Thymus (tissue), 11 donors: ENCODE measurements at regions not wholly inside any gene's neighbourhood (a gene's known extent, or its start where the extent isn't known, plus 50 kb on each side); places are given as distances from the start of the nearest gene placed in this dataset.

Source experiments
- DNase-seq, 9 donors: peaks; one replicate each; pipeline ENCODE4 v3.0.0-alpha.2; 2013; ENCODE audit warnings: low spot score in 9 of 9, low read depth in 6 of 9, missing footprints in 1 of 9
- H3K27ac ChIP-seq, 2 donors: one replicate each; pipeline ENCODE4 v1.5.1; 2013; ENCODE audit warnings: control low read depth in 1 of 2, low read depth in 1 of 2, low read length in 1 of 2, mild to moderate bottlenecking in 1 of 2, moderate library complexity in 1 of 2
- H3K27me3 ChIP-seq, 2 donors: one replicate each; pipeline ENCODE4 v1.5.1; 2013; ENCODE audit warnings: low read length in 1 of 2; ENCODE audit not compliant: control insufficient read depth in 2 of 2, insufficient read depth in 1 of 2
- H3K36me3 ChIP-seq, 2 donors: one replicate each; pipeline ENCODE4 v1.5.1; 2013; ENCODE audit warnings: low read length in 1 of 2, mild to moderate bottlenecking in 1 of 2, moderate library complexity in 1 of 2; ENCODE audit not compliant: control insufficient read depth in 2 of 2, insufficient read depth in 2 of 2
- H3K4me1 ChIP-seq, 2 donors: one replicate each; pipeline ENCODE4 v1.5.1; 2013; ENCODE audit warnings: low read length in 2 of 2; ENCODE audit not compliant: control insufficient read depth in 2 of 2, insufficient read depth in 2 of 2
- H3K4me3 ChIP-seq, 2 donors: one replicate each; pipeline ENCODE4 v1.5.1; 2013; ENCODE audit warnings: low read length in 2 of 2, control low read depth in 1 of 2, mild to moderate bottlenecking in 1 of 2
- H3K9me3 ChIP-seq, 2 donors: one replicate each; pipeline ENCODE4 v1.5.1; 2013; ENCODE audit warnings: low read length in 1 of 2, mild to moderate bottlenecking in 1 of 2; ENCODE audit not compliant: control insufficient read depth in 2 of 2, insufficient read depth in 1 of 2
- WGBS: extraction: QIAGEN DNeasy Blood & Tissue Kit; methylation state at CpG from one replicate; pipeline ENCODE4 v1.1.7; 2013; 5-methylcytosine and 5-hydroxymethylcytosine counted together
- donor health status: healthy.

DNA sequence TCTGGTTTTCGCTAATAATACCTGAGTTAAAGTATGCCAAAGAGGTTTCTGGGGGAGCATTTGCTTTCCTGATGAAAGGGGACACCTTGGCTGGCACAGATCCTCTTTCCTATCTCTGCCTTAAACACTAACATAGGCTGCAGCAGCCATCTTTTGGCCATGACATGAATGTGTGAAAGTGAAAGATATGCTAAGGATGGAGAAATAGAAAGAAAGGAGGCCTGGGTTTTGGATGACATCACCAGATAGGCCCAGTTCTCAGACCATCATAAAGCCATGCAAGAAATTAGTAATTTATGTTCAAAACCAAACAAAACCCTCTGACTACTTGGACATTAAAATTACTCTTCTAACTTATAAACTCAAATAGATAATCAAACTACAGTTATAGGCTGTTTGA, 279.7 kb downstream of the COG6 start:
- no peaks in the 10 kb centered on the region for H3K36me3 ChIP-seq
- H3K4me1 ChIP-seq = no peaks in the 10 kb centered on the region
- 96% methylated on average over 1 of the region's 1 CpG for WGBS
- no peak overlapping the region for H3K4me3 ChIP-seq
- H3K27ac ChIP-seq = no peak overlapping the region
- H3K9me3 ChIP-seq = no peaks in the 10 kb centered on the region
- H3K27me3 ChIP-seq = no peaks in the 10 kb centered on the region
- DNase-seq = no peak

DNA sequence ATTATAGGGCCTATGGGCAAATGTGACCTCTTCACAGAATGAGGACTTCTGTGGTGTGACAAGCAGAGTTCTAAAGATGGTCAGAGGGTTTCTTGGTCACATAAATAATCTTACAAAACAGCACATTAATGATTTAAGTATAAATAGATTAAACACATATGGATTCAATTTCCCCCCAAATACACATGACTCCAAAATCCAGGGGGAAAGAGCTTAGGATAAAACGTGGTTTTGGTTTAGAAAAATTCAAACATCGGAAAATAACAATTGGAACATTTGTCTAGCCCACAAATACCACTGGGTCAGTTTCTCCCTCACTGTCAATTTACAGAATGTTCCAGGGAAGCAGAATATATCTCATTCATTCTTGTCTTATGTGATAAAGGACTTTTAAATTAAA, 283.1 kb downstream of the COG6 start:
- Histone ChIP-seq H3K9me3 (no peaks in the 10 kb centered on the region), H3K36me3 (no peaks in the 10 kb centered on the region), H3K27me3 (no peaks in the 10 kb centered on the region), H3K4me3 (no peak overlapping the region), H3K27ac (no peak overlapping the region), H3K4me1 (no peaks in the 10 kb centered on the region)
- DNase-seq = no peak
- 92% methylated on average over 2 of the region's 2 CpGs for WGBS

DNA sequence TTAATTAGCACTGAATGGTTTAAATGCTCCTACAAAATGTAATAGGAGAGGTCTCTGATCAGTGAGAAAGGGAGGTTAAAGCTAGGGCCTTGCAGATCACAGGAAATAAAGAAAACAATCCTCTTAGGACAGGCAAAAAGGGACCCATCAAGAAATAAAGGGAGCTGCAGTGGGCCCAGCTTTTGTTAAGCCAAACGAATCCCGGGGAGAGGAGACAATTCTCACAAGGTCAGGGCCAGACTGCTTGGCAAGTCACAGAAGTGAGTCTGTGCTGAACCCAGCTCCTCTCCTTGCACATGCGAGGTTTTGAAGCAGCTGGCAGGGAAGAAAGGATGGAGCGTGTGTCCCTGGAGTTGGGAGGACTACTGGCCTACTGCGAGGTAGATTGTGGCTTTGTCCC, 285.8 kb downstream of the COG6 start:
- H3K27ac ChIP-seq = no peak overlapping the region
- 95% methylated on average over 5 of the region's 5 CpGs for WGBS

DNA sequence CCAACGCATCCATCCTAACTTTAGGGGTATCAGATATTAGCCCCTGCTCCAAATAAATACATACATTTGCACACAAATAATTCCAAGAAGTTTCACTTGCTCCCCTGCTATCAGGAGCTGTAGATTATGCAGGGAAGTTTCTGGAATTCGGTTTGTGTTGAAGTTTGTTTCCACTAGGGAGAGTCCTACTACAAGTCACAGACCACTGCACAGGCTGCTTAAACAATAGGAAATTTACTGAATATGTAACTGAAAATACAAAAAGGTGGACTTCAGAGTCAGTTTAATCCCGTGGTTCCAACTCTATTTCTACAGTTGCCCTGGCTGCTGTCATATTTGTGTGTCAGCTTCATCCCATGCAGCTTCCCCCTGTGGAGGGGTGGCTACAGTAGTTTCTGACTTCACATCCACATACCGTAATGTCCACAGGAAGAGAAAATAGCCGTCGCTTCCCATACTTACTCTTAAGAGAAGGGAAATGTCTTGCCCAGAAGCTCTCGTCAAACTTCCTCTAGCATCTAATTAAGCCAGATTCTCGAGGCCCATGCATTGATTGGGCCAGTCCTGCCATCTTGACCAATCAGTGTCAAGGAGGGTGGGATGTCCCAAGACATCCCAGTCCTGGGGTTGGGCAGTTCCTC, 286.6 kb downstream of the COG6 start:
- Histone ChIP-seq H3K9me3 (no peaks in the 10 kb centered on the region), H3K36me3 (no peaks in the 10 kb centered on the region), H3K4me1 (no peaks in the 10 kb centered on the region), H3K27me3 (no peaks in the 10 kb centered on the region), H3K27ac (no peak overlapping the region), H3K4me3 (no peak overlapping the region)
- no peak for DNase-seq
- WGBS = 89% methylated on average over 8 of the region's 8 CpGs

More for the DNA sequence above, 285.8 kb downstream of the COG6 start:
- no peaks in the 10 kb centered on the region for H3K9me3 ChIP-seq
- no peak for DNase-seq
- H3K27me3 ChIP-seq = no peaks in the 10 kb centered on the region
- no peak overlapping the region for H3K4me3 ChIP-seq
- H3K4me1 ChIP-seq = no peaks in the 10 kb centered on the region
- no peaks in the 10 kb centered on the region for H3K36me3 ChIP-seq

DNA sequence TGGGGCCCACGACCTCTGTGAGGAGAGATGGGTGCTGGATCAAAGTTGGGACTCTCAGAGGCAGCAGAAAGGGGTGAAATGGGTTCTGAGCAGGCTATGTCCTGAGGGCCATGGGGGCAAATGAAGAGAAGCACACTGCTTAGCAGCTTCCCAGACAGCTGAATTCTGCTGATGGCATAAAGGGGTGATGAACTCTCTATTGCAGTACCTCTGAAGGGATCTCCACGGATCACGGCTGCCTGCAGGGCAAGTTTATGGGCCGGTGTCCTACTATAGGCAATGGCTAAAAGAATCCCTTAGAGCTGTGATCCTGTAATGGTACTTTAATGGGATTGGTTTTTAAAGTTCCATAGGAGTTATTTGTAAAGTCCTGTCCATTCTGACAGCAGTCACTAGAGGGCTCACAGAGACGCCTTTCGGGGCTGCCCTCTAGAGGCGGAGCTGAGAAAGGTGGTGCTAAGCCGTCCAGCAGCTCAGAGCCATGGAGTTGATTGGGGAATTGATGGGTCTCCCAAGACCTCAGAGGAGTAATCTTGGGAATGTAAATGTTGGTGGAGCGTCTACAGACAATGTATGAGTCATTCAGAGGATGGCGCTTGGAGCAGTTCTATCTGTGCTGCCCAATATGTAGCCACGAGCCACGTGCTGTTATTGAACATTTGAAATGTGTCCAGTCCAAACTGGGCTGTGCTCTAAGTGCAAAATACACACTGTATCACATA, 287.3 kb downstream of the COG6 start:
- Histone ChIP-seq H3K36me3 (no peaks in the 10 kb centered on the region), H3K27me3 (no peaks in the 10 kb centered on the region), H3K4me1 (no peaks in the 10 kb centered on the region), H3K9me3 (no peaks in the 10 kb centered on the region), H3K27ac (no peak overlapping the region), H3K4me3 (no peak overlapping the region)
- DNase-seq = peak; percentile 18 to 70 (median 31)
- WGBS = 56% methylated on average over 12 of the region's 12 CpGs

DNA sequence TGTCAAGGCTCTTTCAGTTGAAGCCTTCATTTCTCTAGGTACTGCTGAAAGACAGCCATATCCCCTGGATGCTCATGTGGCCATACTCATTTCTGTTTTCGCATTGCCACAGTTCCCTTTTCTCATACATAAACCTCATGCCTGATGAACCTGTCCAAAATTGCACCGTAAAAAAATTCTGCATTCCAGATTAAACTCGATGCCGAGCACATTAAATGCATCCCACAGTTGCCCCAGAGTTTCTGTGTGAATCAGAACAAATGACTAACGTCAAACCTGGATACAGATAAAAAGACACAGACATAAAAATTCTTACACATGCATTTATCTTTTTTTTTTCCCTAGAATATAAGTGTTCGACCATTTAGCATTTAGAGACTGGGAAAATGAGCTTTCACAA, 288.2 kb downstream of the COG6 start:
- Histone ChIP-seq H3K27ac (no peak overlapping the region), H3K27me3 (no peaks in the 10 kb centered on the region), H3K9me3 (no peaks in the 10 kb centered on the region), H3K36me3 (no peaks in the 10 kb centered on the region), H3K4me1 (no peaks in the 10 kb centered on the region), H3K4me3 (no peak overlapping the region)
- DNase-seq = no peak
- 73% methylated on average over 6 of the region's 6 CpGs for WGBS

DNA sequence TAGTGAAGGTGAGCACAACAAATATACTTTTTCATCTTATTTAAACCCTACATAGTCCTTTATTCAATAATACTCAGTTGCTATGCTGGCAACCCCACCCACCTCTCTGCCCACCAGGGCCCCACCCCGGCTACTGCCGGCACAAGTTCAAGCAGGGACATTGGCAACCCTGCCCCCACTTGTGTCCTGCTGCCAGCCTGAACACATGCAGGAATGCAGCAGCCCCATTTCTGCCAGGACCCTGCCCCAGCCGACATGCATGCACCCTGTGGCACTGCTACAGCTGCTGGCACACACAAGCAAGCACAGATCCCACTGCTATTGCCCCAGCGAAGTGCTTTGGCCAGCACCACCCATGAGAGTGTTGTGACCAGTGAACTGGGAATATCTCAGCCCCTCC, 289.8 kb downstream of the COG6 start:
- Histone ChIP-seq H3K4me3 (no peak overlapping the region), H3K4me1 (no peaks in the 10 kb centered on the region), H3K27ac (no peak overlapping the region), H3K27me3 (no peaks in the 10 kb centered on the region), H3K36me3 (no peaks in the 10 kb centered on the region), H3K9me3 (no peaks in the 10 kb centered on the region)
- no peak for DNase-seq
- 96% methylated on average over 4 of the region's 4 CpGs for WGBS

DNA sequence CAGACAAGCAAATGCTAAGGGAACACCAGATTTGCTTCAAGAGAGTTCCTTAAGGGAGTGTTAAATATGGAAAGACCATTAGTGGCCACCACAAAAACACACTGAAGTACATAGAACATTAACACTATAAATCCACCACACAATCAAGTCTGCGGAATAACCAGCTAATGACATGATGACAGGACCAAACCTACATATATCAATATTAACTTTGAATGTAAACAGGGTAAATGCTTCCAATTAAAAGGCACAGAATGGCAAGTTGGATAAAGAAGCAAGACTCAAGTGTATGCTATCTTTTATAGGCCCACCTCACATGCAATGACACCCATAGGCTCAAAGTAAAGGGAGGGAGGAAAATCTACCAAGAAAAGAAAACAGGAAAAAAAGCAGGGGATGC, 291.3 kb downstream of the COG6 start:
- Histone ChIP-seq H3K27ac (no peak overlapping the region), H3K9me3 (no peaks in the 10 kb centered on the region), H3K4me3 (no peak overlapping the region), H3K27me3 (no peaks in the 10 kb centered on the region), H3K4me1 (no peaks in the 10 kb centered on the region), H3K36me3 (no peaks in the 10 kb centered on the region)
- DNase-seq = no peak
- 95% methylated on average over 1 of the region's 1 CpG for WGBS

DNA sequence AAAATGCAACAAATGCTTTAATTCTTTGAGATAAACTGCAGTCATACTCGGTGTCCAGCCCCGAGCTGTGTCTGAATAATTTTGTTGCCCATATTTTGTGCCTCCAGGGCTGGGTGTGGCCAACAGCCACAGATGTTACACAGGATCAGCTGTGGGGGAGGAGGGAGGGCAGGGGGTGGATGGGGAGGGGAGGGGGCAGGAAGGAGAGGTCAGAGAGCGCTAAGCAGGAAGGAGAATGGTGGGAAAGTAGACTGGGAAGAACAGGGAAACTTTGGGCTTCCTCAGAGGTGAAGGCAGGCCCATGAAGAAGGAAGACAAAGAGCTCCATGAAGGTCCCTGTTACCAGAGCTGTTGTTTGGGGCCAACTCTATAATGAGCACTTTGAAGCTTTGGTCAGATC, 295.8 kb downstream of the COG6 start:
- WGBS = 95% methylated on average over 3 of the region's 3 CpGs

More for the DNA sequence above, 295.8 kb downstream of the COG6 start:
- Histone ChIP-seq H3K36me3 (no peaks in the 10 kb centered on the region), H3K27me3 (no peaks in the 10 kb centered on the region), H3K4me1 (peaks cover 3 to 9% of the 10 kb centered on the region in 2 donors), H3K27ac (no peak overlapping the region), H3K4me3 (no peak overlapping the region), H3K9me3 (no peaks in the 10 kb centered on the region)
- DNase-seq = no peak
